ENCODE measurements at regions not wholly inside any gene's neighbourhood (a gene's known extent, or its start where the extent isn't known, plus 50 kb on each side); places are given as distances from the start of the nearest gene placed in this dataset. TPM values are rescaled to one million over a fixed set of nuclear protein-coding genes. Genes with fewer than 3 reads are reported as not detected.

Small RNA genes lying in the stretch of these regions (small RNA-seq; reads per million reads assigned to genes)
- gene RF00432 (ENCODE audit: insufficient read depth, insufficient read length, low read depth, low replicate concordance) (not detected), gene RNA5S10 (ENCODE audit: insufficient read depth, insufficient read length, low read depth, low replicate concordance) (not detected), gene RNA5S11 (ENCODE audit: insufficient read depth, insufficient read length, low read depth, low replicate concordance) (not detected), gene RNA5S12 (ENCODE audit: insufficient read depth, insufficient read length, low read depth, low replicate concordance) (not detected), gene RNA5S13 (ENCODE audit: insufficient read depth, insufficient read length, low read depth, low replicate concordance) (not detected), gene RNA5S14 (ENCODE audit: insufficient read depth, insufficient read length, low read depth, low replicate concordance) (not detected), gene RNA5S15 (ENCODE audit: insufficient read depth, insufficient read length, low read depth, low replicate concordance) (not detected), gene RNA5S16 (ENCODE audit: insufficient read depth, insufficient read length, low read depth, low replicate concordance) (not detected), gene RNA5S17 (ENCODE audit: insufficient read depth, insufficient read length, low read depth, low replicate concordance) (not detected), gene RNA5S2 (ENCODE audit: insufficient read depth, insufficient read length, low read depth, low replicate concordance) (not detected), gene RNA5S3 (ENCODE audit: insufficient read depth, insufficient read length, low read depth, low replicate concordance) (not detected), gene RNA5S4 (ENCODE audit: insufficient read depth, insufficient read length, low read depth, low replicate concordance) (not detected), gene RNA5S5 (ENCODE audit: insufficient read depth, insufficient read length, low read depth, low replicate concordance) (not detected), gene RNA5S6 (ENCODE audit: insufficient read depth, insufficient read length, low read depth, low replicate concordance) (not detected), gene RNA5S7 (ENCODE audit: insufficient read depth, insufficient read length, low read depth, low replicate concordance) (not detected), gene RNA5S8 (ENCODE audit: insufficient read depth, insufficient read length, low read depth, low replicate concordance) (not detected), gene RNA5S9 (ENCODE audit: insufficient read depth, insufficient read length, low read depth, low replicate concordance) (not detected), gene RNA5SP18 (ENCODE audit: insufficient read depth, insufficient read length, low read depth, low replicate concordance) (not detected)
